ENCODE measurements at regions not wholly inside any gene's neighbourhood (a gene's known extent, or its start where the extent isn't known, plus 50 kb on each side); places are given as distances from the start of the nearest gene placed in this dataset.

- DNase-seq: no peak
Observed at GRCh38 chr4:145427991-145428390, 53.7 kb upstream of the SMAD1 start.

DNA sequence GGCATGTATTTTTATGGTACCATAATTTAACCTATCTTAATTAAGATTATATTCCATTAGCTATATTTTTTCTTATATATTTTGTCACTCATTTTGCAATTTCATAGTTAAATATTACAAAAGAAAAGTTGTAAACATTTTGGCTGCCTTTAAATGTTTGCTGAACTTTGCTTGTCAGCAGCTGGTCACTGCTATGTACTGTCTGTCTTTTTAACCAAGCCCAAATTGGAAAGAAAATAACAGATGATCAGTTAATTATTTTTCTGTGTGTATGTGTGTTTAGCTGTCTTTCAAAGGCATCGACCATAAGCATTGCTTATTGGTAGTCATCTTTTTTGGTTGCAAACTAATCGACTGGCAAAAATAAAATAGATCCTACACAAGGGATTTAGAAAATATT, 54.4 kb upstream of the SMAD1 start:
- no peak for DNase-seq

GRCh38 chr4:145423017-145423708, 58.5 kb upstream of the SMAD1 start:
- no peak for DNase-seq

DNA sequence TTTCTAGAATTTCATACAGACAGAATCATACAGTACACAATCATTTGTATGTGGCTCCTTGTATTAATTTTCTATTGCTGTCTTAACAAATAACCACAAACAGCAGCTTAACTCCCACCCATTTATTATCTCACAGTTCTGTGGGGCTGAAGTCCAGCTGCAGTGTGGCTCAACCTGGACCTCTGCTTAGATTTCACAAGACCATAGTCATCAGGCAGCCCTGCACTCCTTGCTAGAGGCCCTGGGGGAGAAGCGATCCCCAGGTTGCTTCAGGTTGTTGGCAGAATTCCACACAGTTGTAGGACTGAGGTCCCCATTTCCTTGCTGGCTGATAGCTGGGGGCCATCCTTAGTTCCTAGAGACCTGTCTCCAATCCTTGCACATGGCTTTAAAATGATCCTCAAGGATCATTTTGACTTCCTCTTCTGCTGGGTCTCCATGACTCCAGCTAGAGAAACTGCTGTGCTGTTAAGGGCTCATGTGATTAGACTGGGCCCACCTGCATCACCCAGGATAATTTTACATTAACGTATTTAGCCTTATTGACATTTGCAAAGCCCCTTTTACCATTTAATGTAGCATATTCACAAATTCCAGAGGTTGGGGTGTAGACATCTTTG, 60.9 kb upstream of the SMAD1 start:
- no peak for DNase-seq

- no peak for DNase-seq
Observed at GRCh38 chr4:145418739-145419138, 62.9 kb upstream of the SMAD1 start.

- no peak for DNase-seq
Observed at GRCh38 chr4:145417348-145418130, 64.1 kb upstream of the SMAD1 start.

- peak in 2 of 3 donors; percentile 65 to 85 for DNase-seq
Observed at GRCh38 chr4:145414841-145415240, 66.8 kb upstream of the SMAD1 start.

DNA sequence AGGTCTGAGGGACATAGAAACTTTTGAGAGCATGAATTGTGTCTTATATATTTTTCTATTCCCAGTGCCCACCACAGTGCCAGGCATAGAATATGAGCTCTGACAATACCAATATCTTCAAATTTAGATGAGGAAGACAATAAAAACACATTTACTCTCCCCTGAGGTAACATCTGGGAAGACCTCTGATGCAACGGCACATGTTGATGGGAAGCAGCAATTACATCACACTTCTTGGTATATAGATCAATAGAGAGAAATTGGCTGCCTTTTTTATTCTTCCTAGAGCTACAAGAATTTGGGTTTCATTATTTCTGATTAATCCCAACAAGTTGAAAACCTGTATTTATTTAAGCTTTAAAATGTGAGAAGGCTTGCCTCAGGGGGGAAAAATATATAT, 67.4 kb upstream of the SMAD1 start:
- DNase-seq: peak in 2 of 3 donors; percentile 73 to 86

DNA sequence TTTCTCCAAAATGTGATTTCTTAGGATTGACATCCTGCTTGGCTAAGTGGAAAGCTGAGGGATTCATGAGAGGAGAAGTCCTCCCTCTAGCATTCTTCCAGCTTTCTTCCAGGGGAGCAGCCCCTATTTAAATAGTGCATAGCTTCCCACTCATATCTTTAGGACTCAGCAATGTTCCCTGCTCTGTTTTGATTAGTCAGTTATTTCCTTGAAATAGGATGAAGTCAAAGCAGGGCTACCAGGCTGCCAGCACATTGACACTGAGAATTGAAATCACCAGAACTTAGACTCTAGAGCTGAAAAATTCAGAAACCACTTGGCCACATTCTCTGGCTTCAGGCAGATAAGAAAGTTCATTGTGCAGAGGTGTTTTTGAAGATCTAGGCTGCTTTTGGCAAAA, 74.7 kb upstream of the SMAD1 start:
- DNase-seq: no peak

DNA sequence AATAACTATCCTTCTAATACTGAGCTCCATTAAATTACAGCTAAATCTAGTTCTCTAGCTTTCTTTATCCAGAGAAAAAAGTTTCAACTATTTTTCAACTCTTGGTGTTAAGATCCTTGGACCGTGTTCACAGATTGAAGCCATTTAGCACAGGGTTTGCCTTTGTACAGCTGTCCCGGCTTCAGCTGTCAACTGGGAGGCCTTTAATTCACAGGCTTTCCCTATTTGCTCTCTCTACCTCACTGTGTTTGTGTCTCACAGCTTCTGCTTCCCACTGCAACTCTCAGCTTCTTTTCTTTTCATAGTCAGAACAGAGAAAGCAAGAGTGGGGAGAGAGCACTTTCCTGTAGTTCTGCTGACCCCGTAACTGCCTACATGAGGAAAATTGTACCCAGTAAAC, 76.9 kb upstream of the SMAD1 start:
- peak; percentile 59 to 70 (median 64) for DNase-seq

DNA sequence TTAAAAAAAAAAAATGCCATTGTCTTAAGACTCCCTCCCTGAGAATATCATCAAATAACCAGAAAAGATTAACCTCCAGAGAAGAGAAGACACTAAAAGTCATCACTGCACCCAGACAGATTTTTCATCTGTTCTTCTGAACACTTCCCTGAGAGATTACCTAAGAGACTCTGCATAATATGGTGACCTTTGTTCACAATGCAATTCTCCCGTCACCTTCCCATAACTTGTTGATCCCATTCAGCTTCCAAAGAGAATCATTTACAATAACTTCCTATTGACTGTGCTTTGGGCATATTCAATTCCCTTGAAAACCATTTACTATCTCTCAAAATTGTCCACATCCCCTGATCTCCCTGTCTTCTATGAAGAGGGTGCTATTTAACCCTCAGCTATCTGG, 85.1 kb upstream of the SMAD1 start:
- DNase-seq: no peak

GRCh38 chr4:145390571-145390970, 91.1 kb upstream of the SMAD1 start:
- DNase-seq: peak in 2 of 3 donors; percentile 15 to 43

DNA sequence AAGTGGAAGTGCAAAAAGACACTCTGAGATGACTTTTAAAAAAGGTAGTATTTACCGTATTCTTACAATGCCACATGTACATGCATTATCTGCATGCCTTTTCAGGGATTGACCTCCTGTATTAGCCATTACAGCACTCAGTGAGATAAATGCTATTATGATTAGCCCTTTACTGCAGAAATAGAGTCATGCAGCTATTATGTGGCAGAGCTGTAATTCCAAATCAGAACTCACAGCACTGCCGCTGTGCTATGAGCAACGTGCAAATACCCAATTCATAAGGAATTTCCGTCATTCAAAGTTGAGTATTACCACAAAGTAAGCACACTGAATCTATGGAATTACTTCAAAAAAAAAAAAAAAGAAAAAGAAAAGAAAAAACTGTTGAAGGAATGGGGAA, 92.1 kb upstream of the SMAD1 start:
- no peak for DNase-seq

- DNase-seq: no peak
Observed at GRCh38 chr4:145388043-145388442, 93.6 kb upstream of the SMAD1 start.

DNA sequence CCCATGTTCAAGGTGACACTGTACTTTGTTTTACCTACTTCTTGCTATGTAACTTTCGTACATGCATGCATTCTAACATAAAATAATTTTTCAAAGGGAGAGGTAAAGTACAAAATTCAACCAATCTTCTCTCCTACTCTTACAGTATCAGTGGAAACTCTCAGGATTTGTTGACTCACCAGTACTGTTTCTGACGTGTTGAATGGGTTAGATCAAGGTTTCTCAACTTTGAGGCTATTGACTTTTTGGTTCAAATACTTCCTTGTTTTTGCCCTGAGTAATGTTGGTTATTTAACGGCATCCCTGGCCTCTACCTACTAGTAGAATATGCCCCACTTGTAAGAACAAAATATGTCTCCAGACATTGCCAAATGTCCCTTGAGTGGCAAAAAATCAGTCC, 94.6 kb upstream of the SMAD1 start:
- DNase-seq: no peak

- DNase-seq: no peak
Observed at GRCh38 chr4:145381163-145381562, 100.5 kb upstream of the SMAD1 start.

- DNase-seq: no peak
Observed at GRCh38 chr4:145380123-145380522, 101.5 kb upstream of the SMAD1 start.

GRCh38 chr4:145375416-145375815, 106.2 kb upstream of the SMAD1 start:
- DNase-seq: no peak

GRCh38 chr4:145352438-145353145, 129.1 kb upstream of the SMAD1 start:
- DNase-seq: no peak

DNA sequence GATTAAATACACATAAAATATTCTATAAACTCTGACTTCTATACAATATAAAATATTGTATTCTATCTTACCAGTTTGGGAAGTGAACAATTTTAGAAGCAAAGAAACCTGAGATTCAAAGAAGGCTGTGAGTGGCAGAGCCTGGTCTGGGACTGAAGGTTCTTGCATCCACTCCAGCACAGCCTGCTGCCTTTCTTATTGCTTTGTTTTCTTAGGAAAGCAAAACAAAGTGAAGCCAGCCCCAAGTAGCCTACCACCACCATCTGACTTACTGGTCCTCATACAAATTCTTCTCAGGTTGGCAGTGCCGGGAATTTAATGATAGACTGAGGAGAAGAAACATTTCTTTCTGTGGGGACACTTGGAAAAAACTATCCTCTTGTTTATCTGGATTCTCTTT, 129.7 kb upstream of the SMAD1 start:
- DNase-seq: no peak

- no peak for DNase-seq
Observed at GRCh38 chr4:145351162-145351561, 130.5 kb upstream of the SMAD1 start.

GRCh38 chr4:145348291-145348690, 133.4 kb upstream of the SMAD1 start:
- DNase-seq: no peak

All from muscle of back (tissue), 3 donors.